Neural cell (in vitro differentiated cells): ENCODE measurements at regions not wholly inside any gene's neighbourhood (a gene's known extent, or its start where the extent isn't known, plus 50 kb on each side); places are given as distances from the start of the nearest gene placed in this dataset.

Experiments used
- EZH2 ChIP-seq: fragments of 200-600, 300-800 bp; shearing (Covaris generic), sonication (generic); IDR thresholded peaks from 2 replicates; pipeline ENCODE4 v1.6.1; 2014; ENCODE audit warnings: antibody characterized with exemption, low read length, borderline replicate concordance, mild to moderate bottlenecking; ENCODE audit not compliant: insufficient read depth, poor library complexity, severe bottlenecking
- MXI1 ChIP-seq: fragments of 450-650 bp; conservative IDR thresholded peaks from 2 replicates; pipeline ENCODE4 v1.6.1; 2014; ENCODE audit warnings: antibody characterized with exemption, mild to moderate bottlenecking; ENCODE audit not compliant: poor library complexity, severe bottlenecking
- POLR2AphosphoS5 ChIP-seq: IDR thresholded peaks from 2 replicates; pipeline ENCODE4 v1.6.1; 2012
- RAD21 ChIP-seq: fragments of 450-650 bp; conservative IDR thresholded peaks from 2 replicates; pipeline ENCODE4 v1.6.1; 2014; ENCODE audit warnings: antibody characterized with exemption, mild to moderate bottlenecking, moderate library complexity
- TF ChIP-seq, protein P1 (sequence below): fragments of 450-650 bp; IDR thresholded peaks from 2 replicates; pipeline ENCODE4 v1.5.1; 2014; ENCODE audit warnings: antibody characterized with exemption, mild to moderate bottlenecking, moderate library complexity; ENCODE audit not compliant: poor library complexity, severe bottlenecking
- TF ChIP-seq, protein P2 (sequence below): IDR thresholded peaks from 2 replicates; pipeline ENCODE4 v1.6.1; 2012; ENCODE audit warnings: borderline replicate concordance

DNA sequence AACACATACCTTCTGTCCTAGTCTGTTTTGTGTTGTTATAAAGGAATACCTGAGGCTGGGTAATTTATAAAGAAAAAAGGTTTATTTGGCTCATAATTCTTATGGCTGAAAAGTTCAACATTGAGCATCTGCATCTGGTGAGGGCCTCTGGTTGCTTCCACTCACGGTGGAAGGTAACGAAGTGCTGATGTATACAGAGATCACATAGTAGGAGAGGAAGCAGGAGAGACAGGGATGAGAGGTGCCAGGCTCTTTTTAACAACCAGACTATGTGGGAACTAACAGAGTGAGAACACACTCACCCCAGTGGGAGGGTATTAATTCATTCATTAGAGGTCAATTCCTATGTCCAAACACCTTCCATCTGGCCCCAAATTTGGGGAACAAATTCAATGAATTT is 463.8 kb downstream of the DSC3 start:
- TF ChIP-seq, protein P1, sequence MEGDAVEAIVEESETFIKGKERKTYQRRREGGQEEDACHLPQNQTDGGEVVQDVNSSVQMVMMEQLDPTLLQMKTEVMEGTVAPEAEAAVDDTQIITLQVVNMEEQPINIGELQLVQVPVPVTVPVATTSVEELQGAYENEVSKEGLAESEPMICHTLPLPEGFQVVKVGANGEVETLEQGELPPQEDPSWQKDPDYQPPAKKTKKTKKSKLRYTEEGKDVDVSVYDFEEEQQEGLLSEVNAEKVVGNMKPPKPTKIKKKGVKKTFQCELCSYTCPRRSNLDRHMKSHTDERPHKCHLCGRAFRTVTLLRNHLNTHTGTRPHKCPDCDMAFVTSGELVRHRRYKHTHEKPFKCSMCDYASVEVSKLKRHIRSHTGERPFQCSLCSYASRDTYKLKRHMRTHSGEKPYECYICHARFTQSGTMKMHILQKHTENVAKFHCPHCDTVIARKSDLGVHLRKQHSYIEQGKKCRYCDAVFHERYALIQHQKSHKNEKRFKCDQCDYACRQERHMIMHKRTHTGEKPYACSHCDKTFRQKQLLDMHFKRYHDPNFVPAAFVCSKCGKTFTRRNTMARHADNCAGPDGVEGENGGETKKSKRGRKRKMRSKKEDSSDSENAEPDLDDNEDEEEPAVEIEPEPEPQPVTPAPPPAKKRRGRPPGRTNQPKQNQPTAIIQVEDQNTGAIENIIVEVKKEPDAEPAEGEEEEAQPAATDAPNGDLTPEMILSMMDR = no peak
- no peak for TF ChIP-seq RAD21
- TF ChIP-seq POLR2AphosphoS5 = no peak
- no peak for TF ChIP-seq MXI1
- TF ChIP-seq, protein P2, sequence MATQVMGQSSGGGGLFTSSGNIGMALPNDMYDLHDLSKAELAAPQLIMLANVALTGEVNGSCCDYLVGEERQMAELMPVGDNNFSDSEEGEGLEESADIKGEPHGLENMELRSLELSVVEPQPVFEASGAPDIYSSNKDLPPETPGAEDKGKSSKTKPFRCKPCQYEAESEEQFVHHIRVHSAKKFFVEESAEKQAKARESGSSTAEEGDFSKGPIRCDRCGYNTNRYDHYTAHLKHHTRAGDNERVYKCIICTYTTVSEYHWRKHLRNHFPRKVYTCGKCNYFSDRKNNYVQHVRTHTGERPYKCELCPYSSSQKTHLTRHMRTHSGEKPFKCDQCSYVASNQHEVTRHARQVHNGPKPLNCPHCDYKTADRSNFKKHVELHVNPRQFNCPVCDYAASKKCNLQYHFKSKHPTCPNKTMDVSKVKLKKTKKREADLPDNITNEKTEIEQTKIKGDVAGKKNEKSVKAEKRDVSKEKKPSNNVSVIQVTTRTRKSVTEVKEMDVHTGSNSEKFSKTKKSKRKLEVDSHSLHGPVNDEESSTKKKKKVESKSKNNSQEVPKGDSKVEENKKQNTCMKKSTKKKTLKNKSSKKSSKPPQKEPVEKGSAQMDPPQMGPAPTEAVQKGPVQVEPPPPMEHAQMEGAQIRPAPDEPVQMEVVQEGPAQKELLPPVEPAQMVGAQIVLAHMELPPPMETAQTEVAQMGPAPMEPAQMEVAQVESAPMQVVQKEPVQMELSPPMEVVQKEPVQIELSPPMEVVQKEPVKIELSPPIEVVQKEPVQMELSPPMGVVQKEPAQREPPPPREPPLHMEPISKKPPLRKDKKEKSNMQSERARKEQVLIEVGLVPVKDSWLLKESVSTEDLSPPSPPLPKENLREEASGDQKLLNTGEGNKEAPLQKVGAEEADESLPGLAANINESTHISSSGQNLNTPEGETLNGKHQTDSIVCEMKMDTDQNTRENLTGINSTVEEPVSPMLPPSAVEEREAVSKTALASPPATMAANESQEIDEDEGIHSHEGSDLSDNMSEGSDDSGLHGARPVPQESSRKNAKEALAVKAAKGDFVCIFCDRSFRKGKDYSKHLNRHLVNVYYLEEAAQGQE = no peak
- TF ChIP-seq EZH2 = no peak
